Fibroblast of mammary gland (primary cell): ENCODE measurements at regions not wholly inside any gene's neighbourhood (a gene's known extent, or its start where the extent isn't known, plus 50 kb on each side); places are given as distances from the start of the nearest gene placed in this dataset.
A peak's percentile ranks its signal among the peaks of the same experiment; 100 is the strongest.

ENCODE experiments used
- DNase-seq: peaks from one replicate; pipeline ENCODE4 v3.0.0-alpha.2; 2010; ENCODE audit warnings: low read depth
- H3K4me3 ChIP-seq: 2 replicates; pipeline ENCODE4 v1.5.1; 2011; ENCODE audit warnings: low read depth, mild to moderate bottlenecking, low read length, moderate library complexity; ENCODE audit not compliant: control insufficient read depth
- TF ChIP-seq, protein P1 (sequence below): conservative IDR thresholded peaks from 2 replicates; pipeline ENCODE4 v1.5.1; 2011; ENCODE audit warnings: low read depth, low read length, inconsistent platforms; ENCODE audit not compliant: control insufficient read depth, insufficient read depth

GRCh38 chr14:59085207-59085739, 103.2 kb upstream of the DAAM1 start:
- DNase-seq, result no peak
- no peak overlapping the region for H3K4me3 ChIP-seq
- TF ChIP-seq, protein P1, sequence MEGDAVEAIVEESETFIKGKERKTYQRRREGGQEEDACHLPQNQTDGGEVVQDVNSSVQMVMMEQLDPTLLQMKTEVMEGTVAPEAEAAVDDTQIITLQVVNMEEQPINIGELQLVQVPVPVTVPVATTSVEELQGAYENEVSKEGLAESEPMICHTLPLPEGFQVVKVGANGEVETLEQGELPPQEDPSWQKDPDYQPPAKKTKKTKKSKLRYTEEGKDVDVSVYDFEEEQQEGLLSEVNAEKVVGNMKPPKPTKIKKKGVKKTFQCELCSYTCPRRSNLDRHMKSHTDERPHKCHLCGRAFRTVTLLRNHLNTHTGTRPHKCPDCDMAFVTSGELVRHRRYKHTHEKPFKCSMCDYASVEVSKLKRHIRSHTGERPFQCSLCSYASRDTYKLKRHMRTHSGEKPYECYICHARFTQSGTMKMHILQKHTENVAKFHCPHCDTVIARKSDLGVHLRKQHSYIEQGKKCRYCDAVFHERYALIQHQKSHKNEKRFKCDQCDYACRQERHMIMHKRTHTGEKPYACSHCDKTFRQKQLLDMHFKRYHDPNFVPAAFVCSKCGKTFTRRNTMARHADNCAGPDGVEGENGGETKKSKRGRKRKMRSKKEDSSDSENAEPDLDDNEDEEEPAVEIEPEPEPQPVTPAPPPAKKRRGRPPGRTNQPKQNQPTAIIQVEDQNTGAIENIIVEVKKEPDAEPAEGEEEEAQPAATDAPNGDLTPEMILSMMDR, result no peak

- no peak overlapping the region for H3K4me3 ChIP-seq
- TF ChIP-seq, protein P1, result no peak
- peak; percentile 24 for DNase-seq
These were observed 102.1 kb upstream of the DAAM1 start for GRCh38 chr14:59086241-59086882.

DNA sequence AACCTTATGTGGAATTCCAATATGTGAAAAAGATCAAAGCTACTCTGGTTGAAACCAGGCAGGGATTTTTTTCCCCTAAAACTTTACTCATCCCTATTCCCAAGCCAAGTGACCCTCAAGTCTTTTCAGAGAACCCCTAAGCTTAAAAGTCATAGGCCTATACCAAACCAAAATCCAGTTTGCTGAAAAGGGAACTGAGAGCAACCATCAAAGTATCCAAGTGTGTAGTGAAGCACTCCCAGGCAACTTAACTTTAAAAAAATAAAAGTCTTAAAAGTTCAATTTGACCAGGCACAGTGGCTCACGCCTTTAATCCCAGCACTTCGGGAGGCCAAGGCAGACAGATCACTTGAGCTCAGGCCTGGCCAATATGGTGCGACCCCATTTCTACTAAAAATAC, 101.2 kb upstream of the DAAM1 start:
- no peak for DNase-seq
- TF ChIP-seq, protein P1, result no peak
- H3K4me3 ChIP-seq, result no peak overlapping the region

GRCh38 chr14:59087711-59088110, 100.8 kb upstream of the DAAM1 start:
- no peak overlapping the region for H3K4me3 ChIP-seq
- TF ChIP-seq, protein P1, result no peak

GRCh38 chr14:59090572-59090971, 97.9 kb upstream of the DAAM1 start:
- no peak overlapping the region for H3K4me3 ChIP-seq
- TF ChIP-seq, protein P1, result no peak
- DNase-seq, result no peak

More at GRCh38 chr14:59087711-59088110, 100.8 kb upstream of the DAAM1 start:
- no peak for DNase-seq

DNA sequence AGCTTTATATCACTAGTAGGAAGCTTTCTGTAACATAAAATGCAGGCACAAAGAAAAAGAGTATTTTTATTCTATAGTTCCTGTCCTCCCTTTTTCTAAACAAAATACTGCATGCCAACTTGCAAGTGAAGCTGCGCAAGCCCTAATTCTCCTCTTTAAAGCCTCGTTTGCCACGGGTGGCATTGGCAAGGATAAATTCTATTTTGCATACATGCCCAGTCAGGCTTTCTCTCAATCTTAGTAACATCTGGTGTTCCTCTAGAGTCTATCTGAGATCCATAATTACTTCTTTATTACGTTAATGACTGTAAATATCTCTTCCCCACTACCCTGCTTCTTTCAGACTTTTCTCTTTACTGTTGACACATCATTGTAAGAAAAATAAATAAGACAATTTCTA, 97.1 kb upstream of the DAAM1 start:
- TF ChIP-seq, protein P1, result no peak
- no peak for DNase-seq
- H3K4me3 ChIP-seq, result no peak overlapping the region
